Duodenal mucosa (tissue), 2 donors: ENCODE measurements at regions not wholly inside any gene's neighbourhood (a gene's known extent, or its start where the extent isn't known, plus 50 kb on each side); places are given as distances from the start of the nearest gene placed in this dataset.

Experiments
- H3K27ac ChIP-seq: one replicate; pipeline ENCODE4 v1.7.0; 2013; ENCODE audit warnings: low read depth, low read length
- H3K27me3 ChIP-seq, 2 donors: one replicate each; pipeline ENCODE4 v1.7.0; 2013; ENCODE audit warnings: low read length in 2 of 2, control low read depth in 1 of 2; ENCODE audit not compliant: insufficient read depth in 2 of 2, control insufficient read depth in 1 of 2
- H3K36me3 ChIP-seq, 2 donors: one replicate each; pipeline ENCODE4 v1.7.0; 2013; ENCODE audit warnings: low read length in 2 of 2, control low read depth in 1 of 2; ENCODE audit not compliant: insufficient read depth in 2 of 2, control insufficient read depth in 1 of 2
- H3K4me1 ChIP-seq, 2 donors: one replicate each; pipeline ENCODE4 v1.7.0; 2013; ENCODE audit warnings: low read length in 2 of 2, control low read depth in 1 of 2; ENCODE audit not compliant: insufficient read depth in 2 of 2, control insufficient read depth in 1 of 2
- H3K4me3 ChIP-seq, 2 donors: one replicate each; pipeline ENCODE4 v1.7.0; 2013; ENCODE audit warnings: low read length in 2 of 2, low read depth in 1 of 2
- H3K9ac ChIP-seq, 2 donors: one replicate each; pipeline ENCODE4 v1.7.0; 2013; ENCODE audit warnings: low read length in 2 of 2, low read depth in 1 of 2
- H3K9me3 ChIP-seq, 2 donors: one replicate each; pipeline ENCODE4 v1.7.0; 2013; ENCODE audit warnings: low read length in 2 of 2, control low read depth in 1 of 2; ENCODE audit not compliant: control insufficient read depth in 1 of 2

- no peaks in the 10 kb centered on the region for H3K36me3 ChIP-seq
- H3K4me1 ChIP-seq, result no peaks in the 10 kb centered on the region
- H3K27me3 ChIP-seq, result no peaks in the 10 kb centered on the region
- H3K27ac ChIP-seq, result no peak overlapping the region
- no peaks in the 10 kb centered on the region for H3K9me3 ChIP-seq
- H3K4me3 ChIP-seq, result no peak overlapping the region
- H3K9ac ChIP-seq, result no peak overlapping the region
Observed at GRCh38 chr4:24321131-24321530, 263.2 kb downstream of the DHX15 start.

GRCh38 chr4:24319387-24319786 lies 265.0 kb downstream of the DHX15 start:
- H3K27ac ChIP-seq, result no peak overlapping the region
- no peaks in the 10 kb centered on the region for H3K9me3 ChIP-seq
- no peaks in the 10 kb centered on the region for H3K36me3 ChIP-seq
- H3K4me1 ChIP-seq, result no peaks in the 10 kb centered on the region
- H3K4me3 ChIP-seq, result no peak overlapping the region
- H3K27me3 ChIP-seq, result no peaks in the 10 kb centered on the region
- no peak overlapping the region for H3K9ac ChIP-seq

GRCh38 chr4:24315056-24315455 lies 269.3 kb downstream of the DHX15 start:
- Histone ChIP-seq H3K4me1 (no peaks in the 10 kb centered on the region), H3K36me3 (no peaks in the 10 kb centered on the region), H3K9ac (no peak overlapping the region), H3K27me3 (no peaks in the 10 kb centered on the region), H3K27ac (no peak overlapping the region), H3K9me3 (no peaks in the 10 kb centered on the region), H3K4me3 (no peak overlapping the region)

- Histone ChIP-seq H3K9me3 (no peaks in the 10 kb centered on the region), H3K4me3 (no peak overlapping the region)
Observed at GRCh38 chr4:24312261-24312913, 272.0 kb downstream of the DHX15 start.

GRCh38 chr4:24303926-24304325 lies 280.4 kb downstream of the DHX15 start:
- Histone ChIP-seq H3K4me1 (no peaks in the 10 kb centered on the region), H3K27me3 (no peaks in the 10 kb centered on the region), H3K27ac (no peak overlapping the region), H3K9me3 (no peaks in the 10 kb centered on the region), H3K4me3 (no peak overlapping the region), H3K36me3 (no peaks in the 10 kb centered on the region), H3K9ac (no peak overlapping the region)

More at GRCh38 chr4:24312261-24312913, 272.0 kb downstream of the DHX15 start:
- Histone ChIP-seq H3K36me3 (no peaks in the 10 kb centered on the region), H3K27ac (no peak overlapping the region), H3K9ac (no peak overlapping the region), H3K4me1 (no peaks in the 10 kb centered on the region), H3K27me3 (no peaks in the 10 kb centered on the region)

- H3K4me3 ChIP-seq, result no peak overlapping the region
- H3K27ac ChIP-seq, result no peak overlapping the region
- H3K9ac ChIP-seq, result no peak overlapping the region
- H3K27me3 ChIP-seq, result no peaks in the 10 kb centered on the region
- H3K4me1 ChIP-seq, result no peaks in the 10 kb centered on the region
- H3K36me3 ChIP-seq, result no peaks in the 10 kb centered on the region
- no peaks in the 10 kb centered on the region for H3K9me3 ChIP-seq
Observed at GRCh38 chr4:24298911-24299310, 285.4 kb downstream of the DHX15 start.

GRCh38 chr4:24287096-24287495 lies 297.3 kb downstream of the DHX15 start:
- no peaks in the 10 kb centered on the region for H3K27me3 ChIP-seq
- no peaks in the 10 kb centered on the region for H3K9me3 ChIP-seq
- H3K4me1 ChIP-seq, result no peaks in the 10 kb centered on the region
- no peak overlapping the region for H3K9ac ChIP-seq
- H3K36me3 ChIP-seq, result no peaks in the 10 kb centered on the region
- no peak overlapping the region for H3K27ac ChIP-seq
- no peak overlapping the region for H3K4me3 ChIP-seq

GRCh38 chr4:24285759-24286158 lies 298.6 kb downstream of the DHX15 start:
- Histone ChIP-seq H3K36me3 (no peaks in the 10 kb centered on the region), H3K4me1 (no peaks in the 10 kb centered on the region), H3K4me3 (no peak overlapping the region), H3K9me3 (no peaks in the 10 kb centered on the region), H3K27me3 (no peaks in the 10 kb centered on the region), H3K9ac (no peak overlapping the region), H3K27ac (no peak overlapping the region)

GRCh38 chr4:24282446-24282845 lies 301.9 kb downstream of the DHX15 start:
- Histone ChIP-seq H3K27me3 (no peaks in the 10 kb centered on the region), H3K9ac (no peak overlapping the region), H3K4me1 (no peaks in the 10 kb centered on the region), H3K4me3 (no peak overlapping the region), H3K9me3 (no peaks in the 10 kb centered on the region), H3K27ac (no peak overlapping the region), H3K36me3 (no peaks in the 10 kb centered on the region)

- no peak overlapping the region for H3K4me3 ChIP-seq
- H3K36me3 ChIP-seq, result no peaks in the 10 kb centered on the region
- no peak overlapping the region for H3K27ac ChIP-seq
- no peaks in the 10 kb centered on the region for H3K27me3 ChIP-seq
- no peaks in the 10 kb centered on the region for H3K4me1 ChIP-seq
- H3K9me3 ChIP-seq, result no peaks in the 10 kb centered on the region
- H3K9ac ChIP-seq, result no peak overlapping the region
Observed at GRCh38 chr4:24279911-24280375, 304.4 kb downstream of the DHX15 start.
